ENCODE measurements at regions not wholly inside any gene's neighbourhood (a gene's known extent, or its start where the extent isn't known, plus 50 kb on each side); places are given as distances from the start of the nearest gene placed in this dataset.
"Not testable (repeated sequence)": the region's sequence is repeated elsewhere in the genome, so short reads cannot be mapped to it uniquely, and the experiment has no call there.

DNA sequence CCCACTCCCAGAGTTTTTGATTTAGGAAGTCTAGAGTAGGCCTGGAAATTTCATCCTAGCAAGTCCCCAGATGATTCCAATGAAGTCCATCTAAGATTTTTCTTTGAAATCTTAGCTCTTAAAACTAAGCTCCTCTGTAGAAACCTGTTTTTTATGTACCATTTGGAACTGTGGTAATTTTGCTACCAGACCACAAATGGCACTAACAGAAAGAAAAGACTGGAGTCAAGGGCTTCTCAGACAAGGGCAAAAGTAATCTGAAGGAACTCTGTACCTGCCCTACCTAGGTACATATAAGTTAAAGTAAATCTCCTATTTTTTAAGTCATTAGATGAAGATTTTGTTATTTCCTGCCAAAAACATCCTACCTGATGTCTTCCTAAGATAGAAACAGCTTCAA, 155.0 kb upstream of the HTR1E start:
- Mint-ChIP-seq H3K27me3 (no peaks in the 10 kb centered on the region), H3K4me3 (no peak overlapping the region), H3K4me1 (no peaks in the 10 kb centered on the region), H3K9me3 (no peaks in the 10 kb centered on the region), H3K27ac (no peak overlapping the region), H3K36me3 (no peaks in the 10 kb centered on the region)
- no peak for ATAC-seq

- Mint-ChIP-seq H3K36me3 (no peaks in the 10 kb centered on the region), H3K9me3 (no peaks in the 10 kb centered on the region), H3K27ac (no peak overlapping the region), H3K4me3 (no peak overlapping the region), H3K4me1 (no peaks in the 10 kb centered on the region), H3K27me3 (no peaks in the 10 kb centered on the region)
- no peak for ATAC-seq
These were observed 156.4 kb upstream of the HTR1E start for GRCh38 chr6:86780923-86781322.

DNA sequence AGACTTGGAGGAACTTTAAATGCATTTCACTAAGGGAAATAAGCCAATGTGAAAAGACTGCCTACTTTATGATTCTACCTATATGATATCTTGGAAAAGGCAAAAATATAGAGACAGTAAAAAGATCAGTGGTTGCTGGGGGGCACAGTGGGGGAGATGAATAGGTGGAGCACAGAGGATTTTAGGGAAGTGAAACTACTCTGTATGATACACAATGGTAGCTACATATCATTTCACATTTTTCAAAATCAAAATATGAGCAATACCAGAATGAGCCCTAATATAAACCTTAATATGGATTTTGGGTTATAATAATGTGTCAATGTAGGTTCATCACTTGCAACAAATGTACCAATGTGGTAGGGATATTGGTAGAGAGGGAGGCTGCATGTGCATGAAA, 161.4 kb upstream of the HTR1E start:
- no peaks in the 10 kb centered on the region for H3K4me1 Mint-ChIP-seq
- no peak for ATAC-seq
- no peak overlapping the region for H3K4me3 Mint-ChIP-seq
- no peaks in the 10 kb centered on the region for H3K36me3 Mint-ChIP-seq
- peaks cover 3% of the 10 kb centered on the region for H3K9me3 Mint-ChIP-seq
- H3K27me3 Mint-ChIP-seq: no peaks in the 10 kb centered on the region
- no peak overlapping the region for H3K27ac Mint-ChIP-seq

GRCh38 chr6:86765211-86765610, 172.1 kb upstream of the HTR1E start:
- Mint-ChIP-seq H3K27me3 (no peaks in the 10 kb centered on the region), H3K9me3 (peaks cover 3% of the 10 kb centered on the region), H3K4me1 (no peaks in the 10 kb centered on the region), H3K27ac (no peak overlapping the region), H3K36me3 (no peaks in the 10 kb centered on the region), H3K4me3 (no peak overlapping the region)
- ATAC-seq: no peak

- H3K4me3 Mint-ChIP-seq, H3K9me3 Mint-ChIP-seq, H3K4me1 Mint-ChIP-seq, H3K27ac Mint-ChIP-seq, ATAC-seq, H3K27me3 Mint-ChIP-seq, H3K36me3 Mint-ChIP-seq: not testable (repeated sequence)
These were observed 177.4 kb upstream of the HTR1E start for GRCh38 chr6:86759953-86760352.

GRCh38 chr6:86756640-86757229, 180.6 kb upstream of the HTR1E start:
- H3K27ac Mint-ChIP-seq: no peak overlapping the region
- H3K27me3 Mint-ChIP-seq: no peaks in the 10 kb centered on the region
- H3K4me3 Mint-ChIP-seq: no peak overlapping the region
- peaks cover 6% of the 10 kb centered on the region for H3K9me3 Mint-ChIP-seq
- no peak for ATAC-seq
- H3K36me3 Mint-ChIP-seq: no peaks in the 10 kb centered on the region
- no peaks in the 10 kb centered on the region for H3K4me1 Mint-ChIP-seq

GRCh38 chr6:86744048-86744447, 193.3 kb upstream of the HTR1E start:
- no peak for ATAC-seq
- Mint-ChIP-seq H3K27me3 (no peaks in the 10 kb centered on the region), H3K9me3 (no peaks in the 10 kb centered on the region), H3K4me3 (no peak overlapping the region), H3K4me1 (no peaks in the 10 kb centered on the region), H3K27ac (no peak overlapping the region), H3K36me3 (no peaks in the 10 kb centered on the region)

GRCh38 chr6:86738078-86738477, 199.2 kb upstream of the HTR1E start:
- no peaks in the 10 kb centered on the region for H3K4me1 Mint-ChIP-seq
- no peak overlapping the region for H3K27ac Mint-ChIP-seq
- H3K36me3 Mint-ChIP-seq: no peaks in the 10 kb centered on the region
- no peak for ATAC-seq
- H3K9me3 Mint-ChIP-seq: peaks cover 5% of the 10 kb centered on the region
- H3K27me3 Mint-ChIP-seq: no peaks in the 10 kb centered on the region
- H3K4me3 Mint-ChIP-seq: no peak overlapping the region

DNA sequence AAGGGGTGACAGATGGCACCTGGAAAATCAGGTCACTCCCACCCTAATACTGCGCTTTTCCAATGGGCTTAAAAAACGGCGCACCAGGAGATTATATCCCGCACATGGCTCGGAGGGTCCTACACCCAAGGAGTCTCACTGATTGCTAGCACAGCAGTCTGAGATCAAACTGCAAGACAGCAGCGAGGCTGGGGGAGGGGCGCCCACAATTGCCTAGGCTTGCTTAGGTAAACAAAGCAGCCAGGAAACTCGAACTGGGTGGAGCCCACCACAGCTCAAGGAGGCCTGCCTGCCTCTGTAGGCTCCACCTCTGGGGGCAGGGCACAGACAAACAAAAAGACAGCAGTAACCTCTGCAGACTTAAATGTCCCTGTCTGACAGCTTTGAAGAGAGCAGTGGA, 205.7 kb upstream of the HTR1E start:
- H3K36me3 Mint-ChIP-seq, H3K4me1 Mint-ChIP-seq, ATAC-seq, H3K4me3 Mint-ChIP-seq, H3K27me3 Mint-ChIP-seq, H3K27ac Mint-ChIP-seq: not testable (repeated sequence)
- peaks cover 17% of the 10 kb centered on the region for H3K9me3 Mint-ChIP-seq

DNA sequence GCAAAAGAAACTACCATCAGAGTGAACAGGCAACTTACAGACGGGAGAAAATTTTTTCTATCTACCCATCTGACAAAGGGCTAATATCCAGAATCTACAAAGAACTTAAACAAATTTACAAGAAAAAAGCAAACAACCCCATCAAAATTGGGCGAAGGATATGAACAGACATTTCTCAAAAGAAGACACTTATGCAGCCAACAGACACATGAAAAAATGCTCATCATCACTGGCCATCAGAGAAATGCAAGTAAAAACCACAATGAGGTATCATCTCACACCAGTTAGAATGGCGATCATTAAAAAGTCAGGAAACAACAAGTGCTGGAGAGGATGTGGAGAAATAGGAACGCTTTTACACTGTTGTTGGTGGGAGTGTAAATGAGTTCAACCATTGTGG, 206.6 kb upstream of the HTR1E start:
- H3K27ac Mint-ChIP-seq, H3K4me3 Mint-ChIP-seq, ATAC-seq, H3K4me1 Mint-ChIP-seq, H3K36me3 Mint-ChIP-seq, H3K27me3 Mint-ChIP-seq: not testable (repeated sequence)
- peaks cover 17% of the 10 kb centered on the region for H3K9me3 Mint-ChIP-seq

- Mint-ChIP-seq H3K9me3 (peaks cover 17% of the 10 kb centered on the region), H3K36me3 (no peaks in the 10 kb centered on the region), H3K4me3 (no peak overlapping the region), H3K27ac (no peak overlapping the region), H3K27me3 (no peaks in the 10 kb centered on the region), H3K4me1 (no peaks in the 10 kb centered on the region)
- ATAC-seq: no peak
These were observed 207.1 kb upstream of the HTR1E start for GRCh38 chr6:86730216-86730615.

DNA sequence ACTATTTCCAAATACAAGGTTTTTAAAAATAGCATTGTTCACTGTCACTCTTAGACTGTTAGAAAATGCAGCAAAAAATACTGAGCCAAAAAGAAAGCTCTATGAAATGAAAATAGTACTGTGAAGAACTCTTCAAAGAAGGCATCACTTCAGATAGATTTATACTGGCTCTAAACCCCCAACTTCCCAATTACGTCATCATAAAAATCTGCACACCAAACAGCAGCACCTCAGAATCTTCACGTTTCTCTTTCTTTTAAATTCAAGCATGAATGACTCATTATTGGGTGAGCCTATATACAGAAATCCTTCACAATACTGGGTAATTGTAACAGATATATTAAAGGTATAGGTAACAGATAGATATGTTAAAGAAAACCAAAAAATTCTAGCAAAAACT, 208.4 kb upstream of the HTR1E start:
- ATAC-seq: no peak
- H3K27me3 Mint-ChIP-seq: no peaks in the 10 kb centered on the region

DNA sequence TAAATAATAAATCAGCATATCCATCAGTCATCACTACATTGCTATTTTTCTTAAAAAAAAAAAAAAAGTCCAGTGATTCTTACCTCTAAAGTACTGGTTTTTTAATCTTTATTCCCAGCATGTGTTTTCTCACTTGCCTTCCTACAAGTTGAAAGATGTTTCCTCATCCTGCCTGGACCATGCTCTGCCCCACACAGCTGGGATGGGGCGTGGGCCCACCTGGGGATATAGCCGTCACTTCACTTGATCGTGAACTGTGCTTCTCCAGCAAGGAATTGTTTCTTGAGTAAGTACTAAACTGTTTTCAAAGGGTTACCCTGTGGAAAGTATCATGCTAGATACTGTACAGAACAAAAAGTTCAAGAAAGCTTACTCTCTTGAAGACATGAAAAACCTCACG, 212.6 kb upstream of the HTR1E start:
- no peaks in the 10 kb centered on the region for H3K4me1 Mint-ChIP-seq
- H3K27me3 Mint-ChIP-seq: peaks cover 3% of the 10 kb centered on the region
- no peak overlapping the region for H3K4me3 Mint-ChIP-seq
- H3K27ac Mint-ChIP-seq: no peak overlapping the region
- H3K36me3 Mint-ChIP-seq: no peaks in the 10 kb centered on the region
- ATAC-seq: no peak
- peaks cover 6% of the 10 kb centered on the region for H3K9me3 Mint-ChIP-seq

More for the DNA sequence above, 208.4 kb upstream of the HTR1E start:
- Mint-ChIP-seq H3K9me3 (peaks cover 15% of the 10 kb centered on the region), H3K36me3 (no peaks in the 10 kb centered on the region), H3K27ac (no peak overlapping the region), H3K4me3 (no peak overlapping the region), H3K4me1 (no peaks in the 10 kb centered on the region)

GRCh38 chr6:86723729-86724128, 213.6 kb upstream of the HTR1E start:
- Mint-ChIP-seq H3K9me3 (peaks cover 8% of the 10 kb centered on the region), H3K4me1 (no peaks in the 10 kb centered on the region), H3K27ac (no peak overlapping the region), H3K27me3 (peaks cover 6% of the 10 kb centered on the region), H3K4me3 (no peak overlapping the region), H3K36me3 (no peaks in the 10 kb centered on the region)
- ATAC-seq: no peak

GRCh38 chr6:86723151-86723550, 214.2 kb upstream of the HTR1E start:
- Mint-ChIP-seq H3K4me3 (no peak overlapping the region), H3K27ac (no peak overlapping the region), H3K27me3 (peaks cover 6% of the 10 kb centered on the region), H3K36me3 (no peaks in the 10 kb centered on the region), H3K9me3 (peaks cover 5% of the 10 kb centered on the region), H3K4me1 (no peaks in the 10 kb centered on the region)
- ATAC-seq: no peak

- H3K4me1 Mint-ChIP-seq: no peaks in the 10 kb centered on the region
- H3K36me3 Mint-ChIP-seq: no peaks in the 10 kb centered on the region
- H3K9me3 Mint-ChIP-seq: peaks cover 5% of the 10 kb centered on the region
- no peak overlapping the region for H3K4me3 Mint-ChIP-seq
- H3K27me3 Mint-ChIP-seq: peaks cover 6% of the 10 kb centered on the region
- no peak overlapping the region for H3K27ac Mint-ChIP-seq
- no peak for ATAC-seq
These were observed 215.2 kb upstream of the HTR1E start for GRCh38 chr6:86722131-86722530.

- Mint-ChIP-seq H3K4me1 (no peaks in the 10 kb centered on the region), H3K4me3 (no peak overlapping the region), H3K27me3 (peaks cover 6% of the 10 kb centered on the region), H3K27ac (no peak overlapping the region), H3K9me3 (peaks cover 3% of the 10 kb centered on the region), H3K36me3 (no peaks in the 10 kb centered on the region)
- no peak for ATAC-seq
These were observed 221.7 kb upstream of the HTR1E start for GRCh38 chr6:86715676-86716075.
